Amniotic stem cell (primary cell): ENCODE measurements at regions not wholly inside any gene's neighbourhood (a gene's known extent, or its start where the extent isn't known, plus 50 kb on each side); places are given as distances from the start of the nearest gene placed in this dataset.
"Not testable (repeated sequence)": the region's sequence is repeated elsewhere in the genome, so short reads cannot be mapped to it uniquely, and the experiment has no call there.

Source experiments
- DNase-seq: peaks from one replicate; lab custom pipeline; 2025; lab: John Stamatoyannopoulos, UW

DNA sequence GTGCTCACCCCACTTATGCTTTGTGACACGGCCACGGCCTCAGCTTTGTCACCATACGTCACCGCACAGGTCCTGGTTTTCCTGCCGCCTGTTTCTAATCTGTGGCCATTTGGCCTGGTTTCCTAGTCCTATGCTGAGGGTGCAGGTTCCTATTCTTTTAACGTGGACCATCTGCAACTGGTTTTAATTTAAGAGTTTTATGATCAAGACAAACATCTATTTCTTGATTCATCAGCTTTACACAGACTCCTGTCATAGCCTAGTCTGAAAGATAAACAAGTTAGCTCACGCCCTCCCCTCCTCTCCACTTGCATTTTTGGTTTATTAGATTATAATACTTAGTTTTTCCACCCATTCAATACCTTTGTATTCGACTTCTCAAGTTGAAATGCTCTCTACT, 97.5 kb upstream of the RPS6KA2 start:
- no peak for DNase-seq

DNA sequence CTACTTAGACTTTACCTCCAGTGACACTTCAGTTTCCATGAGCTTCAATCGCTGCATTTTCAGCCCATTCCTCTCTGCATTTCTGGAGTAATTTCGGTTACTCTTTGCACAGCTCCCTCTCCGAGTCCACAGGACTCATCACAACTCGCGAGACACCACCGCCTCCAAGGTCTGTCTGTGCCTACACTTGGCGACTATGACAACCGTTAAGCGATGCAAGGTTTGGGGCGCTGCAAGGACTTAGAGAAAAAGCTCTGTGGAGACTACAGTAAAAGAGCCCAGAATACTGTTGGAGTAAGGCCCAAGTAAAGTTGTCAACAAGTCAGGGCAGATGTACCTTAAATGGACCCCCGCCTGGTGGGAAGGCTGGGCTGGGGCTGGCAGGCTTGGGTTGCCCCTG, 95.7 kb upstream of the RPS6KA2 start:
- DNase-seq, result no peak

DNA sequence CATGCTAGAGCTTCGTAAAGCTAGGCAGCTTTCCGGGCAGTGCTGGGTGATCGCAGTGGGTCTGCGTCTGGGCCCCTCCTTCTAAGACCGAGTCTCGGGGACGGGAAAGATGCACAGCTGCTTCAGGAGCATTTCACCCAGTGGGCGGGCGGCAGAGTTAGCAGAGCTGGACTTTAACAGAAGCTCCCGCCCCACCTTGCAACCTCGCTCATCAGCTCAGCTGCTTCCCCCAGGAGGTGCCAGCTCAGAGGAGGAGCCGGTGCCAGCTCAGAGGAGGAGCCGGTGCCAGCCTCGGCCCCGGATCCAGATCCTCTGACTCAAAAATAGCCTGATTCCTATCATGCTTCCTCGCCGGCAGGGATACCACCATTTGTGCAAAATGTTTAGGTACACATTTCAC, 94.5 kb upstream of the RPS6KA2 start:
- DNase-seq, result no peak

DNA sequence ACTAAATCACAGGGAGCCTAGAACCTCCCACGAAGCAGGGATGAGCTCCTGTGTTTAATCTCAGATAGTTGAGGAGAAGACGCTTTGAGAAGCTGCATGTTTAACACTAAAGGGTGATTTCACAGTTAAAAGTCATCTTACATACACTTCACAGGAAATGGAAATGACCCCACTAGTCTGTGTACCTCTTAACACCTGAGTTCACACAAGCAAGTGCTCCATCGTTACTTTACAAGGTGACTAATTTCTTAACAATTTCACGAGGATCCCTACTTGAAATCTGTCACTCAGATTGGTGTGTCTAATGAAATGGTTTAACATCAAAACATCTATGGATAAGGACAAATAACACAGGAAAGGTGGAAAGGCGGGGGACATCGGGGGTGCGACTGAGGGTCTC, 93.8 kb upstream of the RPS6KA2 start:
- DNase-seq, result no peak

DNA sequence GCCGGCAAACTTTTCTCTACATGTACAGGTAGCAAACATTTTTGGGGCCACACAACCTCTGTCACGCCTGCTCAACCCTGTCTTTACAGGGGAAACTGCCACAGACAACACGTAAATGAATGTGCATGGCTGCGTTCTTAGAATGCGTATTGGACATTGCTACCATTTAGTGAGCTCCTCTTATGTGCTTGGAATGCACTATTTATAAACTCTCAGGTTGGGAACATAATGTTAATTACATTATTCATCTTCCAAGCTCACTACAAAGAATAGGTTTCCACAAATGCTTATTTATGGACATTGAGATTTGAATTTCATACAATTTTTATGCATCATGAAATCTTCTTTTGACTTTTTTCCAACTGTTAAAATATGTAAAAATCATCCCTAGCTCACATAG, 92.0 kb upstream of the RPS6KA2 start:
- DNase-seq, result no peak

DNA sequence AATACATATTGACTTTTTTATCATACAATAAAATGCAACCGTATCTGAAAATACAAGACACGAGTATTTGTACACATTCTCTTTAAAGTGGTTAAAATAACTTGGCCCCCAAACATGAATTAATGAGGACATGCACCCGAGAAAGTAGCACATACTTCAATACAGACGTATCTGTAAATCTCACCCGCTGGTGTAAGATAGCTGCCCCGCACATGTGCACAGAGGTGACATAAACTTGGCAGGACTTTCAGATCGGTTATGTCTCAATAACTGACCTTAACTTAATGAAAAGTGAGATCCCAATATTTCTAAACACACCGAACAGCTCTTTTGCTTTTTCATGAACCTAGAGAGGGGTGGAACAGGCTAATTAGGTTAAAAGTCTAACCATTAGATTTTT, 91.5 kb upstream of the RPS6KA2 start:
- DNase-seq, result no peak

DNA sequence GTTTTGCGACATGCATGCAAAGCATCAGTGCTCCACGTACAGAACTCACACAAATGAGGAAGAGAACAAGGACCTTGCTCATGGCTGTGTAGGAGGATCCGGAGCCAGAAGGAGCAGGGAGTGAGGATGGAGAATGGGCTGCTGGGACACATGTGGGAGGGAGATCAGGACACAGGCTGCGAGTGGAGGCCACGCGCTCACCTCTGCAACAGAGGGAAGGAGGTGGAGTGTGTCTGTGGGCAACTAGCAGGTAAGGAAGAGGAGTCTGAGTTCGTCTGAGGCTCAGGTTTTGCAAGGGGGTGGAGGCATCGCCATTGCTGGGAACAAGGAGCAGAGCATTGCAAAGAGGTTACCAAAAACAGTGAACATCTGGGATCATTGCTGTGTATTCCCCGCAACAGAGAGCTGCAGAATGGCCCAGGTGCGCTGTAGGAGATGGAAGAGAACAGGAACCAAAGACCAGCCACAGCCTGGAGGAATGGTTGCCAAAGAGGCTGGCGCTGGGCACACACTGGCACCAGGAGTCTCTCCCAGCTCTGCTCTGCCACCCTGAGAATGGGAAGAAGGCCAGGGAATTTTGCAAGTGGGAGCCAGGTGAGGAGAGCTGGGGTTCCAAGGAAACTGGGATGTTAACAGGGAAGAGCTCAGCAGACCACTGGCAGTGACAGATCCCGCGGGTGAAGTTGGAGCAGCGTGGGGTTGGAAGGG, 90.0 kb upstream of the RPS6KA2 start:
- DNase-seq, result no peak

DNA sequence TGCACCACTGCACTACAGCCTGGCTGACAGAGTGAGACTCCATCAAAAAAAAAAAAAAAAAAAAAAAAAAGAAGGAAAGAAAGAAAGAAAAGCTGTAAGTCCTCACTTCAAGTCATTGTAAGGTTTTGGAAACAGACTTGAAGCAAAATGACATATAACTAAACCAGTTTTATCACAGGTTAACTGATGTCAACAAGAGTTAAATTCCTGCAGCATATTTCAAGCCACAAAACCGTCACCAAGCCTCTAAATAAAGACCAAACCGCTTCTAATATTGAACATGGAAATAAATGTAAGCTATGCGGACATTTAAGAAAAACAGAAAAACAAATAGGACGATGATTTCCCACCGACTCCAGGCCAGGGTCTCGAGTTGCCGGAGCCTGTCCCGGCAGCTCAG, 88.9 kb upstream of the RPS6KA2 start:
- DNase-seq, result no peak

DNA sequence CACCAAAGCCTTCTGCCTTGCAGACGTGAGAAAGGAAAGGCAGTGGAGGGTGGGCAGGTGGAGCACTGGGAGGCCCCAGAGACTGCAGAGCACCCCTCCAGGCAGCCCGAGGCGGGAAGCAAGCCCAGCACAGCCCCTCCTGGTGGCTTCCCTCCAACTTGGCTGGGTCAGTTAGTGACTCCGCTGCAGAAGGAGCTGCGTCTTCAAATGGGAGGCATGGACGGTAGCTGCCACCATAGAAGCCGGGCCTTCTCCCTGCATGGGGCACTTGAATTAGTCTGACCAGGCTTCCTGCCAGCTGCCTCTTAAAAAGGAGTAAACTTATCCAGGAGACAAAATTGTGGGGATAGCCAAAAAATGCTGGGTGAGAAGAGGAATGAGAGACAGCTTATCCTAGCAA, 88.0 kb upstream of the RPS6KA2 start:
- DNase-seq, result no peak

DNA sequence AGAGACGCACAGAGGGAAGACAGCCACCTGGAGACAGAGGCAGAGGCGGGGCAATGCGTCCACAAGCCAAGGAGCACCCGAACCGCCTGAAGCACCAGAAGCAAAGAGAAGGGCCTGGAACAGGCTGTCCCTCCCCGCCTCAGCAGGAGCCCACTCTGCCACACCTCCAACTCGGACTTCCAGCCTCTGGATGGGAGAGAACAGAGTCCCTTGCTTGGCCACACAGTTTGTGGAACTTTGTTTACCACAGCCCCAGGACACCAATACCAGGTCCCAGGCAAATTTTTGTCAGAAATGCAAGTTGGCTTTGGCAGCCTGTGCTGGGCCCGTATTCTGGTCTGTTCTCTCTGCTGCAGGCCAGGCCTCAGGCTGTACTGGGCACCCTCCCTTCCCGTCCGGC, 87.5 kb upstream of the RPS6KA2 start:
- DNase-seq, result no peak

DNA sequence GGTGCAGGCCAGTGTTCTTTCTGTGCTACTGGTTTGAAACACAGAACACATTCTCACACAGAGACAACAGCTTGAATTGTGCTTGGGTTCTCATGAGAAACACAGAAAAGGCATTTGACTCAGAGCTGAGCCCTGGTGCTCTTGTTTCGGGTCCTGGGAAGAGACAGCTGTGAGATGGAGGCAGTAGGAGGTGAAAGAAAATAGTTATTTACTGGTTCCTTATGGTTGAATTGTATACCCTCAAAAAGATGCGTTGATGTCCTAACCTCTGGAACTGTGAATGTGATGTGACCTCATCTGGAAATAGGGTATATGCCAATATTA, 87.1 kb upstream of the RPS6KA2 start:
- DNase-seq, result no peak

DNA sequence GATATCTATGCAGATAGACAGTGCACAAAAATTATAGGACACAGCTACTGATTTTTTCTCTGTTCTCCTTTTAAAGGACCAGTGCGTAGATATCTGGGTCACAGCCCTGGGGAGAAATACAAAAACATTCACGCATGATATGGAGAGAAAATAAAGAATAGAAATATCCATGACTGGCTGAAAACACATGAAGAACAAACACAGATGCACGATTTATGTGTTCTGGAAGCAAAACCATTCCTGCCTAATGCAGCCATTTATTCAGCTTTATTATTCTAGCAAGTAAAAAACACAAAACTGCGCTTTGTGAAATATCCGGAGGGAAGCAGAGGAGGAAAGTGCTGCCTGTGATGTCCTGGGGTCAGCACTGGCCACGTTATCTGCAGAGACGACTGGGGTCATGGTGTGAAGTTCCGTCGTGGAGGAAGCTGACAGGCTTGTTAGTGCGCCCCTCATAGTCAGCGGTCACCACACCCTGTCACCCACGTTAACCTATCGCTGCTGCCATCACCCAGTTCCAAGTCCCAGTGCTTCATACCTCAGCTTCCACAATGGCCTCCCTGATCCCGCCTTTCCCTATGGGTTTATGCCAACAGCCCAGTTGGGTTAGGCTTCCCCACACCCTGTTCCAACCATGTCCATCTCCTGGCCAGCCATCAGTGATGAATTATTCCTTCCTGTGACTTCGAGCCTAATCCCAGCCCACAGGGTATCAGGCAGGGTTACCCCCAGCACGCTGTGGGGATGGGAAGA, 86.6 kb upstream of the RPS6KA2 start:
- DNase-seq, result no peak

DNA sequence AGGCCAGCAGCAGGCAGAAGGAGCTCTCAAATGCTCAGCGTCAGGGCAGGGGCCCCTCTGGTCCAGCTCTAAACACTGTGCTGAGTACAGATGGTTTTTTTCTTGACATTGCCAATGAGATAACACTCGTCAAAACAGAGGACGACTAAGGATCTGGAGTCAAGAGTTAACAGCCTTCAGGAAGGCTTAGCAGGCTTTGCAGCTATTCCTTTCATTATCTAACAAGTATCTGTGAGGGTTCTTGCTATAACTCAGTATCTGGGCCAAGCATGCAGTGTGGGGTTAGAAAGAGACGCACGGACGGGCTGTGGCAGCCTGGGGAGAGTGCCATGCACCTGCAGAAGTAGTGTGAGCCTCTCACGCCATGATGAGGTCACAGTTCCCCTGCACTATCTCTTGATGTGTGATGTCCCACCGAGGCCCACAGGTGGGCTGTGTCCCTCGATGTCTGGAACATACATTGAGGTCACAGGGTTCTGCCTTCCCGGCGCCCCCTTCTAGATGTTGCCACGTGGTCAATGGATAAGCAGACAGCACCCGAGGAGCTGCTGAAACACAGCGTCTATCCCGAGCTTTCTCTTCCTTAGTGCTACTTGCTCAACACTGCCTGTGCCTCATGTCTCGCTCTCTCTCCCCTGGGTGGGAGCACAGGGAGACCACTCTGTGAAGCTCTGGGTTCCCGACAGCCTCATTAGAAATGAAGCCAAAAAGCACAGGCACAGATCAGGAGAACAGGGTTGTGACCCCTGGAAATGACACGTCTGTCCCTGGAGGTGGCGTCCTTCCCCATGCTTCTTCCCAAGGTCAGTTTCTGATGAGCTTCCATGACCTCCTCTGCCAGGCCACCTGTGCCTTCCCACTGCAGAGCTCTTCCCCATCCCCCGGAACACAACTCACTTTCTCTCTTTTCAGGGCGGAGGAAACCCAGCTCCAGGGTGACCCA, 85.5 kb upstream of the RPS6KA2 start:
- DNase-seq, result no peak

DNA sequence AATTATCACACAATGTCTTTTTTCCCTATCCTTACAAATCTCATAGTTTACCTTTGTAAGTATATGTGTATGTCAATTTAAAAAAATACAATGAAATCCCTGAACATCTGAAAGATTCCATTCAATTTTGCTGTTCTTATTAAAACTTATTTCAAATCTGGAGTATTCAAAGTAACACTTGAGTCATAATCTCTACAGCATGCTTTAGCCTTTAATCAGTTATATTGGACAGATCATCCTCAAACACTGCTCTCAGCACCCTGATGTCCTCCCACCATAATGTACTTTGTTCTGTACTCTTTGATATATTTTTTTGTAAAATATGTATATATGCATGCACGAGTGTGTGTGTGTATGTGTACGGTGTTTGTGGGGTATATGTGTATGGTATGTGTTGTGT, 83.0 kb upstream of the RPS6KA2 start:
- no peak for DNase-seq

DNA sequence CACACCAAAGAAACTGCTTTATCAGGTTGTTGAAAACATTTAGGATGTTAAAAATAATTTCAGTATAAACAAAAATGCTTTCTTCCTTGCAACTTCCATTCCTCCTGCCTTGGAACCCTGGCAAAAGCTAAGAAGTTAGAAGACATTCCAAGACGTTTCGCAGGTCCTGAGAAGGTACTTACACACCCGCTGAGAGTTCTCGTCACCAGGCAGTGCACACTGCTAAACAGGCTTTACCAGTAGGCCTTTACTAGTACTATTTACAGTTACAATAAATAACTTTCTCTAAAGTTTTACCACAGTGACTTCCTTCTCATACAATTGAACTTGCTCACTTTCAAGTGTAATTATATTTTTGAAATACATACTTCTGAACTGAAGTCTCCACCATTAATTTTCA, 81.4 kb upstream of the RPS6KA2 start:
- no peak for DNase-seq

DNA sequence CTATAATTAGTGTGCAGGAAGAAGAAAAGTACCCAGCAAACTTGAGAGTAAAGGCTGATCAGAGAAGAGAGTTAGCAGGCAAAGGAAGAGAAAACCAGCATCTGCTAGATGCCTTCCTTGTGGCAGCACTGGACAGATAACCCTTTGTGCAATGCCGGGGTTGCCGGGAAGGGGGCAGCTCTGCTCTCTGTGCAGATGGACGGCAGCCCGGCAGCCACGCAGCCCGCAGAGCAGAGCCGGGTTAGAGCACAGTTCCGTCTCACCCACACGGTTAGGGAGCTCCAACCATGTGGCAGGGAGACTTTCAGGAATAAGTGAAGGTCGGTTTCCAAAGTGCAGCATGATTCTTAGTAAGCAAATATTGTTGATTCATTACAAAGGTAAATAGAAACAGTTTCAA, 80.0 kb upstream of the RPS6KA2 start:
- DNase-seq, result no peak

DNA sequence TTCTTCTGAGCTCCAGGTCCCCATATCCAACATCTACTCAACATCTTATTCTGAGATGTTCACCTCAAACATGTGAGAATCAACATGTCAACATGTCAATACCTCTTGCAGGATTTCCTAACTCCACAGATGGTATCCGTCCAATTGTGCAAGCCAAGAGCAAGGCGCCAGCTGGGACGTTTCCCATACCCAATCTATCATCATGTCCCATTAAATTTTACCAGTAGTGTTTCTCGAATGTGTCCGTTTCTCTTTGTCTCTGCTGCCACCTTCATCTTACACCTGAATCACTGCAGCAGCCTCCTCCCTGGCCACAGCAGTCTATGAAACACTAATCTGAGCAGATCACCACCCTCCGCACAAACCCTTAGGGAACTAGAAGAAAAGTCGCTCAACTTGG, 78.0 kb upstream of the RPS6KA2 start:
- no peak for DNase-seq

DNA sequence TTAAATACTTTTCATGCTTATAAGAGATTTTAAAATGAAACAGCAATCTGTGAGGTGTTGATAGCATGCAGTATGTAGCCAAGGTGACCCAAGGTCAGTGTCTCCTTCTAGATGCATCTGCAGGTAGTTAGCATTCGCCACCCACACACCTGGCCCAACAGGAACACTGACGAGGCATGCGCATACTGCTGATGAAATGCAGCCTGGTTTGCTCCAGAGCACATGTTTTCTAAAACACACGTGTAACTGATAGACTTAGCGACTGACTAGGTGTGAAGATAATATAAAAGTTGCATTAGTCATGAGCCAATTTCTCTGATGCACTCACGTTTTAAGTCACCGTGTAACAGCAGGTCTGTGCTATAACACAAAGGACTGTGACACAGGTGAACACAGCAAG, 77.1 kb upstream of the RPS6KA2 start:
- no peak for DNase-seq

DNA sequence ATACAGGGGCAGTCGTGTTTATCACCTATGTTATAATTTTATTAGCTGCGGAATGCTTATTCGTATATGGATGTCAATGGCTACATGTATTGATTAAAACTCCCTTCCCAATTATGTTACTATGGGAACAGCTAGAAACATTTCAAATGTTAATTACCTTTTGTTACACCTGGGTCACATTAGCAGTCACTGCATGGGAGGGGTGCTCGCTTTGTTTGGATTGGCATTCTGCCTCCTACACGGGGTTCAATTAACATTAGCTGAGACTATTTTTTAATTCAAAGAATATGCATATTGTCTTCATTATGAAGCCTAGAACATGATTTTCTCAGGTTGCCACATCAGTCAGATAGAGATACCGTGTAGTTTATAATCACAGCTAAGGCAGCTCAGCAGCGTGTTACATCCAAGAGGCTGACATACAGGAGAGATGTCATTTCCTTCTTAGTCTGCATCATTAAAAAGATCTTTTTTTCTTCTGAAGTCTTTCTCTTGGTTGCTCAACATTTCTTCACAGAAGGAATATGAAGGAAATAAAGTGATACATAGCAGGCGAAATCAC, 76.2 kb upstream of the RPS6KA2 start:
- DNase-seq, result no peak

DNA sequence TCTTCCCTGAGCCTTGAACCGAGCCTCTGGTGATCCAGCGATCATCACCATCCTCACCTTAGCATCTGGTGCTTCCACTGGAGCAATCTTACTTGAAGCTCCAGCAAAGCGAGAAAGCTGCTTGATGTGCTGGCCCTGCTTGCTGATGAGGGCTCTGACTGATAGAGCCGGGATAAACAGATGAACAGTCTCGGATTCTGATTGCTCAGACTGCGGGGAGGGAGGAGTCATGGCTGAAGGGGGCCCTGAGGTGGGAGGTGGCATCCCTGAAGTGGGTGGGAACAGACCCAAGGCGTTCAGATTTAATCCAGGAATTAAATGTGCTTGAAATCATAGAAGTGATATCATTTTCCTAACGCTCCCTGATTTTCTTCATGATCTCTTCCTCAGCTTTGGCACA, 74.4 kb upstream of the RPS6KA2 start:
- DNase-seq, result not testable (repeated sequence)

DNA sequence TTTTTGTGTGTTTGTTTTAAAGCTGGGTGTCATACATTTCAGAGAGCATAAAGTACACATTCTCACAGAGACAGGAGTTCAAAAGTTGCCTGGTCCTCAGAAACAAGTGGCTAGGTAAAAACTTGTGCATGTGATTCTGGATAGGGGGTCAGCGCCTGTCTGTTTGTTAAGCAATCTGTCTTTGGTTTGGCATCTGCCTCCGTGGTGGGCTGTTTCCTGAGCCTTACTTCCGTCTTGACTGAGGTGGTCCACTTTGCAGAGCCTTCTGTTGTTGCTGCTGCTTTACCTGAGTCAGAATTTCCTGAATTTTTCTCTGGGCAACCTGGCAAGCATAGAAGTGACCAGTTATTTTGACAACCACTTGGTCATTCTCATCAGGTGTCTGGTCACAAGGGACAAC, 73.8 kb upstream of the RPS6KA2 start:
- DNase-seq, result not testable (repeated sequence)

DNA sequence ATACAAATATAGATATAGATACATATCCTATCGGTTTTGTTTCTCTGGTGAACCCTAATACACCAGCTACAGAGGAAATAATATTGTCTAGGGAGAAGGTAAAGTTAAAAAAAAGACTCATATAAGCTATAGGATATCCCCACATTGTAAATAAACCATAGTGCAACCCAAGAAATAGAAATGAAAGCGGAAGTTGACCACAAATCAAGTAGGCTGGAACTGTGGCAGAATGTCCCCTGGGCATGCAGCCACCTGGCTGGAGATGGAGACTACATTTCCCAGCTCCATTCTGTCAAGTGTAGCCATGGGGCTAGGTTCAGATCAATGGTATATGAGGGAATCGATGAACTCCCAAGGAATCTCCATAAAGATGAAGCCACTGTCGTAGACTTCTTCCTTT, 70.1 kb upstream of the RPS6KA2 start:
- no peak for DNase-seq

DNA sequence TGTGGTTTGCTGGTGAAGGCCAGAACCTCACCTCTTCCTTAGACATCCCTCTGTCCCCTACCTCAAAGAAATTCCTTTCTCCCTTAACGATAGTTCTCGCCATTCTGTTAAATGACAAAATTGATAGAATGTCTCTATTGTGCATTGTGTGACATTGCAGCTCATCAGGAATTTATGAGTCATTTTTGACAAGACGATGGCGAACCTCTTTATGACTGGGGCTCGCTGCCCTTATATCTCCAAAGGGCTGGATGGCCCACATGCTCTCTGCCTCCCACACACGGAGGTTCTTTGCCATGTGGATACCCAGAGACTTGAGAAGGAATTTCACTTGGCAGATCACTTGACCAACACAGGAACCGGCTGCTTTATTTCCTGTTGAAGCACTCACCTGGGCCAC, 66.8 kb upstream of the RPS6KA2 start:
- DNase-seq, result no peak
